Thoracic aorta (tissue), 2 donors: ENCODE measurements at regions not wholly inside any gene's neighbourhood (a gene's known extent, or its start where the extent isn't known, plus 50 kb on each side); places are given as distances from the start of the nearest gene placed in this dataset.

Experiments
- ATAC-seq: fragments of 150-250 bp; one replicate; pipeline ENCODE4 v1.8.0; 2017; ENCODE audit warnings: low read depth; ENCODE audit not compliant: insufficient number of reproducible peaks, low FRiP score
- DNase-seq: peaks from one replicate; pipeline ENCODE4 v3.0.0-alpha.2; 2020; ENCODE audit warnings: low spot score
- H3K27ac ChIP-seq, 2 donors: fragments of 200-600 bp; sonication (generic); 1 replicate in 1 of 2; 2 replicates in 1 of 2; pipeline ENCODE4 v1.5.1; 2016; ENCODE audit warnings: mild to moderate bottlenecking in 2 of 2, moderate library complexity in 2 of 2
- H3K27me3 ChIP-seq: fragments of 200-600 bp; sonication (generic); replicated peaks from 2 replicates; pipeline ENCODE4 v1.6.0; 2016; ENCODE audit warnings: mild to moderate bottlenecking; ENCODE audit not compliant: insufficient read depth
- H3K36me3 ChIP-seq: fragments of 200-600 bp; sonication (generic); one replicate; pipeline ENCODE4 v1.5.1; 2016
- H3K4me1 ChIP-seq, 2 donors: fragments of 200-600 bp; sonication (generic); 1 replicate in 1 of 2; 2 replicates in 1 of 2; pipeline versions ENCODE4 v1.5.1 to v1.6.0; 2016; ENCODE audit warnings: low read depth in 2 of 2, mild to moderate bottlenecking in 1 of 2; ENCODE audit not compliant: control insufficient read depth in 1 of 2
- H3K4me3 ChIP-seq: fragments of 200-600 bp; sonication (generic); 2 replicates; pipeline ENCODE4 v1.5.1; 2016; ENCODE audit warnings: mild to moderate bottlenecking
- H3K9me3 ChIP-seq: fragments of 200-600 bp; sonication (generic); 2 replicates; pipeline ENCODE4 v1.5.1; 2016
- TF ChIP-seq, protein P1 (sequence below): fragments of 200-600 bp; sonication (generic); IDR thresholded peaks from one replicate; pipeline ENCODE4 v1.5.1; 2019; ENCODE audit warnings: antibody characterized with exemption

DNA sequence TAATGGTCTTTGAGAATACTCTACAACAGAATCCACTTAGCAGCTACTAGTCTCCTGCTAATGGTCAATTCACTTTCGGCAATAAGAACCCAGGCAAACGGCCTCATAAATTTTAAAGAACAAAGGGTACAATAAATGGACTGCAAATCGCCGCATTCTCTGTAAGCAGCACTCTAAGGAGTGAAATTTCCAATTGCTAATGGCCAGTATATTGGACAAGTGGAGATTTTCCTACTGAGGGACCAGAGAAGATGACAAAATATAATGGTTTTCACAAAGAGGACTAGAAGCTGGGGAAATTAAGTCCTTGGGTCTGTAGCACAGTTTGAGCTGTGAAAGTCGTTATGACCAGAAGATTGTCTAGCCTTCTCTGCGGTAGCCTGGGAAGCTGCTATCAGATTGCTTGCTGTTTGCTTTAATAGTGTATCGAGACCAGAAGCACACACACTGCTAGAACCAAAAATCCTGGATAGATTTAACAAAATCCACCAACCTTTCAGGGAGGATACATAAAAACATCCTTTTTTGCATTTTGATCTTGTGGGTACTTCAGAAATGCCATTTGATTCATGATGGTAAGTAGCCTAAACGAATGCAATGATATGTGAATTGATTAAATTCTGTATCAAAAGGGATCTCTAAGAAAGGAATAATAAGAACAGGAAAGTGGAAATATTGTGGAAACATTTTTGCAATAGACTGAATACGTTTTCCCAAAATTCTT is 53.6 kb upstream of the ATP8B1 start:
- H3K36me3 ChIP-seq, result no peaks in the 10 kb centered on the region
- ATAC-seq (no peak), DNase-seq (no peak)
- no peaks in the 10 kb centered on the region for H3K27me3 ChIP-seq
- H3K4me1 ChIP-seq, result no peaks in the 10 kb centered on the region
- no peak overlapping the region for H3K27ac ChIP-seq
- TF ChIP-seq, protein P1, sequence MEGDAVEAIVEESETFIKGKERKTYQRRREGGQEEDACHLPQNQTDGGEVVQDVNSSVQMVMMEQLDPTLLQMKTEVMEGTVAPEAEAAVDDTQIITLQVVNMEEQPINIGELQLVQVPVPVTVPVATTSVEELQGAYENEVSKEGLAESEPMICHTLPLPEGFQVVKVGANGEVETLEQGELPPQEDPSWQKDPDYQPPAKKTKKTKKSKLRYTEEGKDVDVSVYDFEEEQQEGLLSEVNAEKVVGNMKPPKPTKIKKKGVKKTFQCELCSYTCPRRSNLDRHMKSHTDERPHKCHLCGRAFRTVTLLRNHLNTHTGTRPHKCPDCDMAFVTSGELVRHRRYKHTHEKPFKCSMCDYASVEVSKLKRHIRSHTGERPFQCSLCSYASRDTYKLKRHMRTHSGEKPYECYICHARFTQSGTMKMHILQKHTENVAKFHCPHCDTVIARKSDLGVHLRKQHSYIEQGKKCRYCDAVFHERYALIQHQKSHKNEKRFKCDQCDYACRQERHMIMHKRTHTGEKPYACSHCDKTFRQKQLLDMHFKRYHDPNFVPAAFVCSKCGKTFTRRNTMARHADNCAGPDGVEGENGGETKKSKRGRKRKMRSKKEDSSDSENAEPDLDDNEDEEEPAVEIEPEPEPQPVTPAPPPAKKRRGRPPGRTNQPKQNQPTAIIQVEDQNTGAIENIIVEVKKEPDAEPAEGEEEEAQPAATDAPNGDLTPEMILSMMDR, result no peak
- no peaks in the 10 kb centered on the region for H3K9me3 ChIP-seq
- no peak overlapping the region for H3K4me3 ChIP-seq

GRCh38 chr18:57856128-57856527 is 53.0 kb upstream of the ATP8B1 start:
- Histone ChIP-seq H3K27ac (no peak overlapping the region), H3K27me3 (no peaks in the 10 kb centered on the region), H3K9me3 (no peaks in the 10 kb centered on the region), H3K4me3 (no peak overlapping the region), H3K4me1 (no peaks in the 10 kb centered on the region), H3K36me3 (no peaks in the 10 kb centered on the region)
- TF ChIP-seq, protein P1, result no peak
- ATAC-seq, result no peak
- DNase-seq, result no peak

DNA sequence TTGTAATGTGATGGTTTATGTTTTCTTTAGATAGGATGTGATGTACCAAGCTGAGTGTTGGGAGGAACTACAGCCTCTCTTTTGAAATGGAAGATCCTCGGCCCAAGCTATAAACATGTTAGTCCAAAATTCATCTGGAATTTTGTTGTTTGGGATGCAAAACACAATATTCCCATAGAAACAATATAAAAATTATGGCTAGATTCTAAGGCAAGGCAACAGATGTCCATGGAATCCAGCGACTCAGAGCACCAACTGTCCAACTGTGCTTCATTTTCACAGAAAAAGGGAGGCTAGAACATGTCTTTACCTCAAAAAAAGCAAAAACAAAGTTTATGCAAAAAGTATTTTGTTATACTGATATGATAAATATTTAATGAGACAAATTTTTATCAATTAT is 52.4 kb upstream of the ATP8B1 start:
- DNase-seq (no peak), ATAC-seq (no peak)
- TF ChIP-seq, protein P1, result no peak
- no peak overlapping the region for H3K4me3 ChIP-seq
- H3K4me1 ChIP-seq, result no peaks in the 10 kb centered on the region
- H3K27ac ChIP-seq, result no peak overlapping the region
- H3K9me3 ChIP-seq, result no peaks in the 10 kb centered on the region
- no peaks in the 10 kb centered on the region for H3K36me3 ChIP-seq
- no peaks in the 10 kb centered on the region for H3K27me3 ChIP-seq

GRCh38 chr18:57854726-57855125 is 51.6 kb upstream of the ATP8B1 start:
- TF ChIP-seq, protein P1, result no peak
- Histone ChIP-seq H3K9me3 (no peaks in the 10 kb centered on the region), H3K4me3 (no peak overlapping the region), H3K27ac (no peak overlapping the region), H3K27me3 (no peaks in the 10 kb centered on the region), H3K36me3 (no peaks in the 10 kb centered on the region), H3K4me1 (no peaks in the 10 kb centered on the region)
- ATAC-seq (no peak), DNase-seq (no peak)

DNA sequence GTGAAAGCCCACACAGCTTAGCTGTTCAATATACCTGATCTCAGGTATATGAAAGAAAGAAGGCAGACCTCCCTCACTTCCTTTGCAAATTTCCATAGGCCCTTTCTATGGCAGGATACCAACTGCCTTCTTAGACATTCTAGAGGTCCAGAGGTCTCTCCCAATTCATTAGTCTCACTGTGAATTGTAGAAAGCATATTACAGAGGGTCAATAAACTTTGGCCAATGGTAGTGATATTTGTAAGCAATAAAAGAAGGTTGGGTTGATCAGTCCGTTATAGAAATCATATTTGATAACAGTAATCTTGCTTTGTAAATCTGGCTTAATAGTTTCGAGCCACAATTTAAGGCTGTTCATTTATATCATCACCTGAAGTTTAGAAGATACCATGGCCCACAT is 50.7 kb upstream of the ATP8B1 start:
- no peak for DNase-seq
- Histone ChIP-seq H3K36me3 (no peaks in the 10 kb centered on the region), H3K27ac (no peak overlapping the region), H3K4me3 (no peak overlapping the region), H3K4me1 (no peaks in the 10 kb centered on the region), H3K9me3 (no peaks in the 10 kb centered on the region), H3K27me3 (no peaks in the 10 kb centered on the region)
- ATAC-seq, result no peak
- TF ChIP-seq, protein P1, result no peak
